HFFc6 (cell line): ENCODE measurements at regions not wholly inside any gene's neighbourhood (a gene's known extent, or its start where the extent isn't known, plus 50 kb on each side); places are given as distances from the start of the nearest gene placed in this dataset.

Source experiments
- DNase-seq: peaks from one replicate; pipeline ENCODE4 v3.0.0-alpha.2; 2018
- H3K27ac Mint-ChIP-seq: 2 replicates; pipeline ENCODE4 v1.8.0; 2020; ENCODE audit warnings: mild to moderate bottlenecking, mixed read lengths
- H3K27me3 Mint-ChIP-seq: 2 replicates; pipeline ENCODE4 v1.8.0; 2021; ENCODE audit warnings: mild to moderate bottlenecking, moderate library complexity, mixed read lengths; ENCODE audit not compliant: insufficient read depth
- H3K36me3 Mint-ChIP-seq: 2 replicates; pipeline ENCODE4 v1.8.0; 2021; ENCODE audit warnings: low read depth, mixed read lengths
- H3K4me1 Mint-ChIP-seq: 2 replicates; pipeline ENCODE4 v1.8.0; 2020; ENCODE audit warnings: low read depth, mixed read lengths
- H3K4me3 Mint-ChIP-seq: 2 replicates; pipeline ENCODE4 v1.8.0; 2020; ENCODE audit warnings: mild to moderate bottlenecking, moderate library complexity, mixed read lengths
- H3K9me3 Mint-ChIP-seq: 2 replicates; pipeline ENCODE4 v1.8.0; 2020; ENCODE audit warnings: mild to moderate bottlenecking, mixed read lengths
- TF ChIP-seq, protein P1 (sequence below): fragments of 200-600 bp; sonication (generic); IDR thresholded peaks from 2 replicates; pipeline ENCODE4 v1.5.0; 2021; ENCODE audit warnings: antibody characterized with exemption, mild to moderate bottlenecking

GRCh38 chr6:26216359-26216885, 129.2 kb downstream of the HFE start:
- no peaks in the 10 kb centered on the region for H3K4me1 Mint-ChIP-seq
- H3K36me3 Mint-ChIP-seq: no peaks in the 10 kb centered on the region
- H3K27me3 Mint-ChIP-seq: peaks cover 1% of the 10 kb centered on the region
- TF ChIP-seq, protein P1, sequence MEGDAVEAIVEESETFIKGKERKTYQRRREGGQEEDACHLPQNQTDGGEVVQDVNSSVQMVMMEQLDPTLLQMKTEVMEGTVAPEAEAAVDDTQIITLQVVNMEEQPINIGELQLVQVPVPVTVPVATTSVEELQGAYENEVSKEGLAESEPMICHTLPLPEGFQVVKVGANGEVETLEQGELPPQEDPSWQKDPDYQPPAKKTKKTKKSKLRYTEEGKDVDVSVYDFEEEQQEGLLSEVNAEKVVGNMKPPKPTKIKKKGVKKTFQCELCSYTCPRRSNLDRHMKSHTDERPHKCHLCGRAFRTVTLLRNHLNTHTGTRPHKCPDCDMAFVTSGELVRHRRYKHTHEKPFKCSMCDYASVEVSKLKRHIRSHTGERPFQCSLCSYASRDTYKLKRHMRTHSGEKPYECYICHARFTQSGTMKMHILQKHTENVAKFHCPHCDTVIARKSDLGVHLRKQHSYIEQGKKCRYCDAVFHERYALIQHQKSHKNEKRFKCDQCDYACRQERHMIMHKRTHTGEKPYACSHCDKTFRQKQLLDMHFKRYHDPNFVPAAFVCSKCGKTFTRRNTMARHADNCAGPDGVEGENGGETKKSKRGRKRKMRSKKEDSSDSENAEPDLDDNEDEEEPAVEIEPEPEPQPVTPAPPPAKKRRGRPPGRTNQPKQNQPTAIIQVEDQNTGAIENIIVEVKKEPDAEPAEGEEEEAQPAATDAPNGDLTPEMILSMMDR: no peak
- peak; percentile 100 for DNase-seq
- H3K9me3 Mint-ChIP-seq: no peaks in the 10 kb centered on the region
- no peak overlapping the region for H3K27ac Mint-ChIP-seq
- H3K4me3 Mint-ChIP-seq: no peak overlapping the region

- TF ChIP-seq, protein P1: peak; percentile 72
- DNase-seq: peak; percentile 92
- Mint-ChIP-seq H3K9me3 (no peaks in the 10 kb centered on the region), H3K36me3 (no peaks in the 10 kb centered on the region), H3K4me1 (no peaks in the 10 kb centered on the region), H3K4me3 (no peak overlapping the region), H3K27ac (no peak overlapping the region), H3K27me3 (peaks cover 1% of the 10 kb centered on the region)
Observed at GRCh38 chr6:26216886-26217713, 129.9 kb downstream of the HFE start.

DNA sequence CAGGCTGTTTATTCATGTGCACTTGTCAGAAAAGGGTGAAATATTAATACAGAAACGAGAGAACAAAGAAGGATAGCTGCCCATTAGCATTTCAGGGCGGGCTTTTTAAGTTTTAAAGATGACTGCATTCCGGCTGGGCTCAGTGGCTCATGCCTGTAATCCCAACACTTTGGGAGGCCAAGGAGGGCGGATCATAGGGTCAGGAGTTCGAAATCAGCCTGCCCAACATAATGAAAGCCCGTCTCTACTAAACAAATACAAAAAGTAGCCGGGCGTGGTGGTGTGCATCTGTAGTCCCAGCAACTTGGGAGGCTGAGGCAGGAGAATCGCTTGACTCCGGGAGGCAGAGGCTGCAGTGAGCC, 130.5 kb downstream of the HFE start:
- no peaks in the 10 kb centered on the region for H3K9me3 Mint-ChIP-seq
- no peaks in the 10 kb centered on the region for H3K36me3 Mint-ChIP-seq
- TF ChIP-seq, protein P1: no peak
- H3K27me3 Mint-ChIP-seq: peaks cover 1% of the 10 kb centered on the region
- H3K4me1 Mint-ChIP-seq: no peaks in the 10 kb centered on the region
- no peak for DNase-seq
- no peak overlapping the region for H3K4me3 Mint-ChIP-seq
- H3K27ac Mint-ChIP-seq: no peak overlapping the region

DNA sequence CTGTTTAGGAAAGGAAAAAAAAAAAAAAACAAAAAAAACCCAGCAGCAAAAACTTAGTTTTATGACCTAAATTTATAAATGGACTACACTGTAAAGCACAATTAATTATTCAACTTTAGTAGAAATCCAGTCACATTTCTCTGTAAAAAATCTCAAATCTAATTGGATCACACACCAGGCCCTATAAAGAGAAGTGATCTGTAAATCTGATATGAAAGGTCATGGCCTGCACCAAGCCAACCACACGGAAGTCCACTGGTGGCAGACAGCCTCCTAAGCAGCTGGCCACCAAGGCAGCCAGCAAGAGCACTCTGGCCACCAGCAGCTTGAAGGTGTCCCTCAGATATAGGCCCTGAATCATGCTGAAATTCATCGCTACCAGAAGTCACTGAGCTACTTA, 131.6 kb downstream of the HFE start:
- no peaks in the 10 kb centered on the region for H3K9me3 Mint-ChIP-seq
- no peak for DNase-seq
- H3K27ac Mint-ChIP-seq: 0 out of 2 replicates have a peak overlapping the region, but pooled peaks have one; percentile 36
- H3K4me3 Mint-ChIP-seq: no peak overlapping the region
- H3K27me3 Mint-ChIP-seq: no peaks in the 10 kb centered on the region; the same call in 1 of the 2 replicates
- H3K4me1 Mint-ChIP-seq: no peaks in the 10 kb centered on the region
- H3K36me3 Mint-ChIP-seq: no peaks in the 10 kb centered on the region
- TF ChIP-seq, protein P1: no peak

- TF ChIP-seq, protein P1: no peak
- no peak for DNase-seq
- Mint-ChIP-seq H3K9me3 (no peaks in the 10 kb centered on the region), H3K4me1 (no peaks in the 10 kb centered on the region), H3K4me3 (no peak overlapping the region), H3K27ac (no peak overlapping the region; the same call in 1 of the 2 replicates), H3K36me3 (no peaks in the 10 kb centered on the region), H3K27me3 (no peaks in the 10 kb centered on the region; the same call in 1 of the 2 replicates)
Observed at GRCh38 chr6:26220145-26220970, 133.1 kb downstream of the HFE start.
